ENCODE measurements at regions not wholly inside any gene's neighbourhood (a gene's known extent, or its start where the extent isn't known, plus 50 kb on each side); places are given as distances from the start of the nearest gene placed in this dataset.

DNA sequence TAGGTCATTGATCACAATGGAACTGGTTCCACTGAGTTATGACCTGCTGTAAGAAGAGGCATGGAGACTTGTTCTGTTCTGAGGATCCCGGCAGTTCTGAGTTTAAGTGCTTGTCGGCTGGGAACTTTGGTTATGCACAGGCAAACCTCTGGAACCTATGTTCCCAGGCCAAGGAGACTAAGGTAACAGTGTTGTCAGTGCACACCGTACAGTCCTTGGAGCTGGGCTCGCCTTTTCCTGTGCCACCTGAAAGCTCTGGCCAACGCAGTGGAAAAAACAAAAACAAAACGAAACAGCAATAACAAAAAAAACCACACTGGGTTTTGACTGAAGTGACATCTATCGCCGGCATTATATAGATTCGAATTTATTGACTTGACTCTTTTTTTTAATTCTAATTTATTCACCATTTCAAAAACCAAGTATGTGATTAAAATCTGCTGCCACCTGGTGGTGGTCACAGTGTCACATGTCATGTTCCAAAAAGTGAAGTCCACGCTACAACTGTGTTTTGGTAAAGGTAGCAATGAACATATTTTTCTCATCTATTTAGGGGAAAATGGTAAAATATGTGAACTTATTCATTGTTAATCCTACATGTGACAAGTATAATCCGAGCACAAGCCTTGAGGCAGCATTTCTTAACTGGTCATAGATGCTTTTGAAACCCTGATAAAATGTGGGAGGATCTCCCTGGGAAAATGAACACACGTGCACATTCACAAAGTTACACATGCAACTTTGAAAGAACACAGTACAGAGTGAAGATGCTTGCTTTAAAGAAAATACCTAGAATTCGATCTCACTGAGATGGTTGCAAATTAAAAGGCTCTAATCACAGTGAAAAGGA, 113.8 kb upstream of the PPP2R2D start:
- DNase-seq (ENCODE audit: low read depth), result no peak

DNA sequence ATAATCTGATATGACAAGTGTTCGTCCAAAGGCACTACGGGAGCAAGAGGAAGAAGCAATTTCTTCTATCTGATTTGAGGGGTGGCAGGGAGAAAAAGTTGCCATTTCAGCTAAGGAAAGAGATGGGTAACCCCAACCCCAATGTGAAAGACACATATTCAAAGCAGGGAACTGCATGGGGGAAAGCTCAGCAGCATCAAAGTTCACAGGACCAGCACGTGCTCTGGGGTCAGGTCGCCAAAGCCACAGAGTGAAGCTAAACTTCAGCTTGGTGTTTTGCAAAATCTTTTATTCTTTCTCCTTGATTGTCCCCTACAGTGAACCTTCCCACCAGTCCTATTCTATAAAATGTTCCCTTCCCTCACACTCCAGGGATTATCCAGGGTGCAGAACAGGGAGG, 112.8 kb upstream of the PPP2R2D start:
- DNase-seq (ENCODE audit: low read depth), result no peak

DNA sequence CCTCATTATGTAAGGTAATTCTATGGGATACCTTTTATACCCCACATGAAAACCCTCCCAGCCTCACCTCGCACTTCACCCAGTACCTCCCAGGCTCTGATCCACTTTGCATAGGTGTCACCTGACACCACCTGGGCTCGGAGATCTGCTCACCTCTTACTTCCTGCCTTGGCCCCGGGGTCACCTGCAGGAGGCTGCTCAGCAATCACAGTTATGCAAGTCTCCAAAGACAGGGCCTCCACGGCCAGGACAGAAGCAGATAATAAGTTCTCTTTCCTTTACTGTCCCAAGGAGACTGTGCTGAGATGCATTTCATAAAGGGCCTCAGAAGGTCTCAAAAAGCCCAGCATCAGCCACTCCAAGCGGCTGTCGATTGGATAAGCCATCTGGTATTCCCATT, 112.4 kb upstream of the PPP2R2D start:
- DNase-seq (ENCODE audit: low read depth), result no peak

- no peak for DNase-seq (ENCODE audit: low read depth)
Observed at GRCh38 chr10:131789516-131789915, 111.3 kb upstream of the PPP2R2D start.

DNA sequence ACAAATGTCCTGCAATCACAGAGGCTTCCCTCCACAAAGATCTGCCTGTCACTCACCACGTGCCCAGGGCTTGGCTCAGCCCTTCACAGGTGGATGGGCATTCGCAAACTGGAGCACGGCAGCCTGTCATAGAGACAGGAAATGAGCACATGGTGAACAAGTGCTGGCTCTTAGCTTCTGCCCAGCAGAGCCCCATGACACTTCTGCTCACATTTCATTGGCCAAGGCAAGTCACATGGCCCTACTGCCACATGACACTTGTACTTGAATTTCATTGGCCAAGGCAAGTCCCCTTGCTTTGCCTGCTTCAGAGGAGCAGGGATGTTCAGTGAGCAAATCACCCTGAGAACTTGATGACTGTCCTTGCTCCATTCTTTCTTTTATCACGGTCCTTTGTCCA, 110.8 kb upstream of the PPP2R2D start:
- DNase-seq (ENCODE audit: low read depth), result peak; percentile 71

DNA sequence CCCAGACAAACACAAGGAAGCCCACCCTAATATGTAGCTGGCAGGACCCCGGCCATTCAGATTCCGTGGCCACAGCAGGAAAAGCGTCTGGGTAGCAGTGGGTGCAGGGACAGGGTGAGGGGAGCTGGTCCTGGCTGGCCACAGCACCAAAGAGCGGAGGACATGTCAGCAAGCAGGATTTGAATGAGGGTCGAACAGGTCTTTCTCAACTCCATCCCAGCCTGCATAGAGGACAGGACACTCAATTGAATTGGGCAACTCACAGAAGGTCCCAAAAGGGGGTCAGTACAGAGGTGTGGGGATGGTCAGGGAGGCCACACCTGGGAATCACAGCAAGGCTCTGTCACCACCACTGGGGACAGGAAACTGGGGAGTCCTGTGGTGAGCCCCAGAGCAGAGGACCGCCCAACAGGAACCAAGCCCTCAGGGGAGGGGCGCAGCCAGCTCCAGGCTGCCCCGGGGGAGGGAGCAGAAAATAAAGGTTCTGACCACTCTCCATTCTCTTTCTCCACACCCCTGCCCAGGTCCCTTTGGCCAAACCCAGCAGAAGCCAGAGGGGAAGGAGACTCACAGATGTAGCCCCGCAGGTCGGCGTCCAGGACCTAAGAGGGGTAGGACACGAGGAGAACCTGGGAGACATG, 108.7 kb upstream of the PPP2R2D start:
- no peak for DNase-seq (ENCODE audit: low read depth)

- no peak for DNase-seq (ENCODE audit: low read depth)
Observed at GRCh38 chr10:131792809-131793208, 108.0 kb upstream of the PPP2R2D start.

DNA sequence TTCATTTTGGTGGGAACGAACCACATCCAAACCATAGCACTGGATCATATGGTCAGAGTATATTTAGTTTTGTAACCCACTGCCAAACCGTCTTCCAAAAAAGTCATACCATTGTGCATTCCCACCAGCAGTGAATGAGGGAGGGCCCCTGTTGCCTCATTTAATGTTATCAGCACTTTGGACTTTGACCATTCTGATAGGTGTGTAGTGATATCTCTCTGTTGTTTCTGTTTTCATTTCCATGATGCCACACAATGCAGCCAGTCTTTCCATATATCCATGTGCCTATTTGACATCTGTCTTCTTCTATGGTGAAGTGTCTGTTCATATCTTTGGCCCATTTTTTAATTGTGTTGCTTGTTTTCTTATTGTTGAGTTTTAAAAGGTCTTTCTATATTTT, 105.0 kb upstream of the PPP2R2D start:
- no peak for DNase-seq (ENCODE audit: low read depth)

- DNase-seq (ENCODE audit: low read depth), result no peak
Observed at GRCh38 chr10:131797626-131798025, 103.2 kb upstream of the PPP2R2D start.

DNA sequence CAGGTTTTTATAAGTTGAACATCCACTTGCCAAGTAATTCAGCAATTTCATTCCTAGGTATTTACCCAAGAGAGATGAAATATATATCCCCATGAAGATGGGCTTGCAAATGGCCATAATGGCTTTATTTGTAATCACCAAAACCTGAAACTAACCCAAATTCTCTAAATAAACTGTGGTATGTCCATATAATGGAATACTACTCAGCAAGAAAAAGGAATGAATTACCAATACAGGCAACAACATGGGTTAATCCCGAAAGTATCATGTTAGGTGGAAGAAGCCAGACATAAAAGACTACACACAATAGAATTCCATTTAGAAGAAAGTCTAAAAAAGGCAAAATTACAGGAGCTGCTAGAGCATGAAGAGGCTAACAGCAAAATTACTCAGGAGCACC, 101.4 kb upstream of the PPP2R2D start:
- DNase-seq (ENCODE audit: low read depth), result no peak

DNA sequence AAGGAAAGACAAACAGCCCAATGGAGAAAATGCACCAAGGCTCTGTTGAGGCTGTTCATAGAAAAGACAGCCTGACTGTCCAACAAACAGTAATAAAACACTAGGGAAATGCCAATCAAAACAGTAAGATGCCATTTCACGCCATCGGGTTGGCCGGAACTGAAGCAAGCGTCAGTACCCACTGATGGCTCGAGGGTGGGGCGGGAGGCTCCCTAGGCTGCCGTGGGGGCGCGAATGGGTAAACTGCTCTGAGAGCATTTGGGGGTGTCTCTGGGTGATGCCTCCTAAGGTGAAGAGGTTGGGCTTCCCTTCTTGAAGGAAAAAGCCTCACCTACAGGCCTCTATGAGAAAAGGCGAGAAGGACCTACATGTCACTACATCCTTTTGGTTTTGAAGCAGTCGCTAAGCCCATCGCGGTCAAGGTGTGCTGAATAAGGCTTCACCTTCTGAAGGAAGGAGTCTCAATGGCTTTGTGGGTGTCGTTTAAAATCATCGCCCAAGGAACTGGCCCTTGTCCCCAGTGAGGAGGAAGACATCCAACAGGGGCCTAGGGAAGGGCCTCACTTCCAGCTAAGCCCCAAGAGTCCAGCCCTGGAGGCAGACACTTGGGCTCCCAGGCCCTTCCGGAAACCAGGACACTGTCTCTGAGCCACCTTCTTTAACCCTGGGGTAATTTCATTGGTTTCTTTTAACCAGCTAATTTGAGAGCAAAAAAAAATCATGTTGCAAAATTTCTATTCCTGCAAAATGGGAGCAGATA, 98.5 kb upstream of the PPP2R2D start:
- DNase-seq (ENCODE audit: low read depth), result no peak

- no peak for DNase-seq (ENCODE audit: low read depth)
Observed at GRCh38 chr10:131802996-131803395, 97.8 kb upstream of the PPP2R2D start.

DNA sequence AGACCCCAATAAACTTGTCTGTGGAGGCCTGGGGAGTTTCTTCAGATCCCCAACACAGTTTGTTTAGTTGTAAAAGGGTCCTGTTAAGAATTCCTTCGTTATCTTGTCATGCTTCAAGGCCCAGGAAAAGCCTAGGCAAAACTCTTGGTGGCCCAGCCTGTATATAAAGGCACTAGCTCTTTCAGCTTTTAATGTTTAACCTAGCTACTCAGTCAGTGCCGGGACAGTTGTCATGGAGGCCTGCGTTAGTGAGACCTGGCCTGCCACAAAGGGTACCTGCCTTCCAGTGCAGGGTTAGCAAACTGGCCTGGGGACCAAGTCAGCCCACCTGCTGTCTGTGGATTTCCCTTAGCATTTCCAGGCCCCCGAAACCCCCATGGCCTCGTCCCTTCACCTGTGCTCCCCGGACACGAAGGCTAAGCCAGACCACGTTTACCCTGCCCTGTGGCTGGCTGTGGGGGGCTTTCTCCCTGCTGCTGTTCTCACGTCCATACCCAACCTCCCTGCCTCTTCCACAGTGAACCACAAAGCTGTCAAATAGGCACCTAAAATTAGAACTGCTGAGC, 96.9 kb upstream of the PPP2R2D start:
- no peak for DNase-seq (ENCODE audit: low read depth)

GRCh38 chr10:131804551-131805295, 96.1 kb upstream of the PPP2R2D start:
- no peak for DNase-seq (ENCODE audit: low read depth)

DNA sequence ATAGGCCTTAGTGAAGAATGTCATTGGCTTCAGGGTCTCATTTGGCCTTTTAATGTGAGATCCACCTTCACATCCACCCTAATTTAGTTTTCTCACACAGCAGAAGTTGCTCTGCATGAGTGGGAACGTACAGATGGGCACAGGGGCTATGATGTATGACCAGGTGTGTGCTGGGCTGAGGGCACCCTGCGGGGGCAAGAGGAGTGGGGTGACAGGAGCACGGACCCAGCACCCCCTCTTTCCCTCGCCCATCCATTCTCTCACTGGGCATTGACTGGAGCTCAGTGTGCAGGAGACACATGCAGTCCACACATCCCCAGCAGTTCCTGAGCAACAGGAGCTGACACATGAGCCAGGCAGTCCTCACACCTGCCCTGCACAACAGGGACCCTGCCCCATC, 95.1 kb upstream of the PPP2R2D start:
- DNase-seq (ENCODE audit: low read depth), result no peak

GRCh38 chr10:131806146-131806545, 94.7 kb upstream of the PPP2R2D start:
- DNase-seq (ENCODE audit: low read depth), result no peak

GRCh38 chr10:131806646-131807317, 94.0 kb upstream of the PPP2R2D start:
- DNase-seq (ENCODE audit: low read depth), result no peak

DNA sequence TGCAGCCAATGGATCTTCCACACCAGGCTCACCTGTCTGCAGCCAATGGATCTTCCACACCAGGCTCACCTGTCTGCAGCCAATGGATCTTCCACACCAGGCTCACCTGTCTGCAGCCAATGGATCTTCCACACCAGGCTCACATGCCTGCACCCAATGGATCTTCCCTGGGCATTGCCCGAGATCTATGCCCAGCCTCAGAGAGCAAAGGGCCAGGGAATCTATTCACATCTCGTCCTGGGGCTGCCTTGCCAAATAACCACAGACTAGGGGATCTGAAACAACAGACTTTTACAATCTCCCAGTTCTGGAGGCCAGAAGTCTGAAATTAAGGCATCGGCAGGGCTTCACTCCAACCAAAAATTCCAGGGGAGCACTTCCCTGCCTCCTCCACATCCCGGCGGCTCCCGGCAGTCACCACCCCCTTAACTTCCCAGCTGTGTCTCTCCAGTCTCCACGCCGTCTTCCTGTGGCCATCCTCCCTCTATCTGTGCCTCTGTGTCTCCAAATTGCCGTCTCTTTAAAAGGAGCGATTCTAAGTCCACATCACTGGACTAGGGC, 92.4 kb upstream of the PPP2R2D start:
- DNase-seq (ENCODE audit: low read depth), result no peak

GRCh38 chr10:131810036-131810804, 90.6 kb upstream of the PPP2R2D start:
- no peak for DNase-seq (ENCODE audit: low read depth)
